A549 (cell line): ENCODE measurements at regions not wholly inside any gene's neighbourhood (a gene's known extent, or its start where the extent isn't known, plus 50 kb on each side); places are given as distances from the start of the nearest gene placed in this dataset.

Experiments
- ATAC-seq, 2 experiments: fragments of 200-7000 bp in 1 of 2; fragments of >200 bp in 1 of 2; cut with Nextera tagmentation in 1 of 2; cut with Tn5 transposase in 1 of 2; 3 replicates each; pipeline versions ENCODE4 v1.8.0 to v1.9.1; 2018 to 2020; ENCODE audit warnings: mild to moderate bottlenecking in 1 of 2, moderate library complexity in 1 of 2
- CTCF ChIA-PET: fragments of 300-600 bp; sonication (Branson Sonifier 250); formaldehyde crosslinking; extraction: SDS; loops from one replicate; lab custom pipeline; 2021; ENCODE audit warnings: antibody characterized with exemption, inconsistent platforms; lab: Yijun Ruan, JAX
- POLR2A ChIA-PET: fragments of 350-600 bp; formaldehyde crosslinking; extraction: SDS; loops from one replicate; lab custom pipeline; 2021; ENCODE audit warnings: antibody characterized with exemption, inconsistent platforms; lab: Yijun Ruan, JAX
- DNase-seq, 2 experiments: peaks; one replicate each; pipeline versions ENCODE4 v3.0.0 to v3.0.0-alpha.2; 2011 to 2016; ENCODE audit warnings: low read depth in 1 of 2, low spot score in 1 of 2
- FAIRE-seq: peaks from 2 replicates; lab custom pipeline; 2011; peaks lifted over from hg19 to GRCh38; lab: Jason Lieb, UNC
- H3K27ac ChIP-seq, 2 experiments: fragments of >200 bp; sonication (Bioruptor Twin); formaldehyde crosslinking; 3 replicates each; pipeline ENCODE4 v1.5.1; 2016 to 2017
- H3K4me1 ChIP-seq: fragments of >200 bp; sonication (Bioruptor Twin); formaldehyde crosslinking; 3 replicates; pipeline ENCODE4 v1.6.1; 2016
- H3K4me2 ChIP-seq: fragments of >200 bp; sonication (Bioruptor Twin); formaldehyde crosslinking; 3 replicates; pipeline ENCODE4 v1.6.1; 2016
- H3K4me3 ChIP-seq: fragments of >200 bp; sonication (Bioruptor Twin); formaldehyde crosslinking; 3 replicates; pipeline ENCODE4 v1.5.1; 2016
- H3K9me3 ChIP-seq: fragments of >200 bp; sonication (Bioruptor Twin); formaldehyde crosslinking; 3 replicates; pipeline ENCODE4 v1.6.1; 2016
- ATOH8 ChIP-seq: fragments of 250-450 bp; sonication (Bioruptor Pico); IDR thresholded peaks from 2 replicates; pipeline ENCODE4 v1.5.0; 2020; ENCODE audit warnings: low read depth, mild to moderate bottlenecking, moderate library complexity
- CBX2 ChIP-seq: fragments of 200-600 bp; sonication (generic); IDR thresholded peaks from 2 replicates; pipeline ENCODE4 v1.6.1; 2016; ENCODE audit warnings: low read depth, mild to moderate bottlenecking, borderline replicate concordance
- CHD4 ChIP-seq: fragments of 200-600 bp; sonication (generic); IDR thresholded peaks from 2 replicates; pipeline ENCODE4 v1.6.1; 2016; ENCODE audit warnings: antibody characterized with exemption, mild to moderate bottlenecking, borderline replicate concordance
- CTCF ChIP-seq: fragments of >200 bp; sonication (Bioruptor Twin); formaldehyde crosslinking; IDR thresholded peaks from 3 replicates; pipeline ENCODE4 v1.5.1; 2016
- EHMT2 ChIP-seq: fragments of 200-600 bp; sonication (generic); IDR thresholded peaks from 2 replicates; pipeline ENCODE4 v1.6.1; 2016; ENCODE audit warnings: antibody characterized with exemption, low read depth, mild to moderate bottlenecking, moderate library complexity
- ELK1 ChIP-seq: fragments of 150-350 bp; IDR thresholded peaks from 2 replicates; pipeline ENCODE4 v1.6.1; 2014; ENCODE audit warnings: low read depth, mild to moderate bottlenecking, low read length
- EP300 ChIP-seq, 2 experiments: fragments of >200 bp; sonication (Bioruptor Twin); formaldehyde crosslinking; IDR thresholded peaks; 2 replicates in 1 of 2; 3 replicates in 1 of 2; pipeline ENCODE4 v1.6.1; 2016 to 2017
- FOXS1 ChIP-seq: fragments of 250-450 bp; sonication (Bioruptor Pico); IDR thresholded peaks from 2 replicates; pipeline ENCODE4 v1.5.0; 2020; ENCODE audit warnings: mild to moderate bottlenecking, moderate library complexity
- GATA3 ChIP-seq: IDR thresholded peaks from 2 replicates; pipeline ENCODE4 v1.6.1; 2012; ENCODE audit warnings: borderline replicate concordance
- HDAC2 ChIP-seq: fragments of 200-600 bp; sonication (generic); IDR thresholded peaks from 2 replicates; pipeline ENCODE4 v1.6.1; 2016
- HOXA7 ChIP-seq: fragments of 250-450 bp; sonication (Bioruptor Pico); IDR thresholded peaks from 2 replicates; pipeline ENCODE4 v1.5.0; 2020; ENCODE audit warnings: mild to moderate bottlenecking, moderate library complexity
- KDM1A ChIP-seq: fragments of 200-600 bp; sonication (generic); IDR thresholded peaks from 2 replicates; pipeline ENCODE4 v1.6.1; 2016; ENCODE audit warnings: low read depth, mild to moderate bottlenecking
- MYC ChIP-seq: IDR thresholded peaks from 2 replicates; pipeline ENCODE4 v1.6.1; 2012; ENCODE audit warnings: mild to moderate bottlenecking, inconsistent platforms, low read length, improper control_type of control experiment, borderline replicate concordance
- RCOR1 ChIP-seq: fragments of 150-350 bp; IDR thresholded peaks from 2 replicates; pipeline ENCODE4 v1.6.1; 2014; ENCODE audit warnings: antibody characterized with exemption, low read length, low read depth
- RFX5 ChIP-seq: fragments of 450-650 bp; IDR thresholded peaks from 2 replicates; pipeline ENCODE4 v1.7.1; 2014; ENCODE audit warnings: antibody characterized with exemption, mild to moderate bottlenecking, moderate library complexity
- SMC3 ChIP-seq: fragments of >200 bp; sonication (Bioruptor Twin); formaldehyde crosslinking; IDR thresholded peaks from 3 replicates; pipeline ENCODE4 v1.6.1; 2018; ENCODE audit warnings: inconsistent platforms
- ZNF302 ChIP-seq: fragments of 250-450 bp; sonication (Bioruptor Pico); IDR thresholded peaks from 2 replicates; pipeline ENCODE4 v1.9.0; 2021; ENCODE audit warnings: inconsistent platforms, mild to moderate bottlenecking, moderate library complexity
- ZSCAN20 ChIP-seq: fragments of 250-450 bp; sonication (Bioruptor Pico); IDR thresholded peaks from 2 replicates; pipeline ENCODE4 v1.8.0; 2022; ENCODE audit warnings: mild to moderate bottlenecking, moderate library complexity
- WGBS: methylation state at CpG from one replicate; pipeline ENCODE4 v1.1.6; 2017; ENCODE audit errors: missing lambda C conversion rate; 5-methylcytosine and 5-hydroxymethylcytosine counted together
- TF ChIP-seq, protein P1 (sequence below): IDR thresholded peaks from 2 replicates; pipeline ENCODE4 v1.6.1; 2012
- TF ChIP-seq, protein P2 (sequence below): fragments of 450-650 bp; IDR thresholded peaks from 2 replicates; pipeline ENCODE4 v1.6.1; 2014; ENCODE audit warnings: antibody characterized with exemption
- TF ChIP-seq, protein P3 (sequence below): fragments of 200-600 bp; sonication (generic); IDR thresholded peaks from 2 replicates; pipeline ENCODE4 v1.6.1; 2016; ENCODE audit warnings: antibody characterized with exemption, mild to moderate bottlenecking, moderate library complexity

DNA sequence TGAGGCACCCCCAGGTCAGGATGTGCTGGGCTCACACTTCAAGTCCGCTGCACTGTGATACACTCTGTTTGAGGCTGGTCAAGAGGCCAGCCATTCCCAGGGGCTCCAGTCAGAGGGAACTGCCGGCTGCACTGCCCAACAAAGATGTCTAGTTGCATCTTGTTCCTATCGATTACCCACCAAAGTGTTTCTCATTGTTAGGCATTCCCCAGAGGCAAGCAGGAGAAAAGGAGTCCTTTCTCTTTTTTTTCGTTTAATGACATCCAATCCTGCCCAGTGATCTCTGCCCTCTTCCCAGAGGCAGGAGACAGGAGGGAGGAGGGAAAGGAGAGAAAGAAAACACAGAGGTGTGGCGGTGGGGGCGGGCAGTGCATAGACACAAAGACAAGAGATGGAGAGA is 150.4 kb downstream of the OMA1 start:
- ATAC-seq (no peak), DNase-seq (no peak), FAIRE-seq (no peak)
- ChIA-PET CTCF (no interaction called here), POLR2A (no interaction called here)
- Histone ChIP-seq H3K4me2 (no peak overlapping the region), H3K9me3 (no peaks in the 10 kb centered on the region), H3K4me3 (no peak overlapping the region), H3K4me1 (peaks cover 5% of the 10 kb centered on the region; the same call in 1 of the 3 replicates), H3K27ac (no peak overlapping the region)
- TF ChIP-seq CBX2 (no peak), ELK1 (no peak), ZSCAN20 (CRISPR knock-in tag) (no peak), EP300 (IDR thresholded peaks at IDR 0.05) (no peak), ATOH8 (CRISPR knock-in tag) (no peak)
- TF ChIP-seq, protein P1, sequence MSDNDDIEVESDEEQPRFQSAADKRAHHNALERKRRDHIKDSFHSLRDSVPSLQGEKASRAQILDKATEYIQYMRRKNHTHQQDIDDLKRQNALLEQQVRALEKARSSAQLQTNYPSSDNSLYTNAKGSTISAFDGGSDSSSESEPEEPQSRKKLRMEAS = no peak
- 66% methylated on average over 6 of the region's 6 CpGs for WGBS

DNA sequence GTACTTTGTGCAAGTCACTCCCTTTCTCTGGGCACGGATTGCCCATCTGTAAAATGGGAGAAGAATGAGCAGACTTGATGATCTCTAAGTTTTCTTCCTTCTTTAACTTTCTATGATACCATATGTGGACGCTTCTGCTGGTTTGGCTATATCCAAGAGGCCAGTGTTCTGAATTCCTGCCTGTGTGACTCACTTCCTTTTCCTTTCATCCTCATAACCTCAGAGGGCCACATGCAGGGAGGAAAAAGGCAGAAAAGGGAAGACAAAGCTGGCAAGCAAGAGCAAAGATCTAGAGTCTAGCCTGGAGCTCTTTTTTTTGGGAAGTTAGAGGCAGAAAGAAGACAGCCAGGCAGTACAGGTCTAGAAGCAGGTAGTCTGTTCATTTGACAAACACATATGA is 151.2 kb downstream of the OMA1 start:
- H3K4me1 ChIP-seq = peaks cover 5% of the 10 kb centered on the region; the same call in 1 of the 3 replicates
- ATAC-seq = no peak
- no peak overlapping the region for H3K4me3 ChIP-seq
- WGBS = 2% methylated on average over 2 of the region's 2 CpGs
- H3K4me2 ChIP-seq = peak overlapping the region; percentile 33; the same call in 1 of the 3 replicates
- peak overlapping the region in 1 of 2 experiments; percentile 28; a peak in 2 of 6 replicates for H3K27ac ChIP-seq
- ChIA-PET CTCF (no interaction called here), POLR2A (no interaction called here)
- DNase-seq = peak; percentile 4 to 9
- H3K9me3 ChIP-seq = no peaks in the 10 kb centered on the region
- TF ChIP-seq RCOR1 (no peak), CHD4 (no peak), RFX5 (no peak), SMC3 (no peak), FOXS1 (CRISPR knock-in tag) (no peak), HDAC2 (no peak), GATA3 (no peak), MYC (no peak), EHMT2 (no peak), ZNF302 (CRISPR knock-in tag) (no peak), CTCF (no peak), HOXA7 (CRISPR knock-in tag) (no peak), KDM1A (no peak)
- TF ChIP-seq, protein P1 = no peak
- TF ChIP-seq, protein P2, sequence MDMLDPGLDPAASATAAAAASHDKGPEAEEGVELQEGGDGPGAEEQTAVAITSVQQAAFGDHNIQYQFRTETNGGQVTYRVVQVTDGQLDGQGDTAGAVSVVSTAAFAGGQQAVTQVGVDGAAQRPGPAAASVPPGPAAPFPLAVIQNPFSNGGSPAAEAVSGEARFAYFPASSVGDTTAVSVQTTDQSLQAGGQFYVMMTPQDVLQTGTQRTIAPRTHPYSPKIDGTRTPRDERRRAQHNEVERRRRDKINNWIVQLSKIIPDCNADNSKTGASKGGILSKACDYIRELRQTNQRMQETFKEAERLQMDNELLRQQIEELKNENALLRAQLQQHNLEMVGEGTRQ = no peak
- TF ChIP-seq, protein P3, sequence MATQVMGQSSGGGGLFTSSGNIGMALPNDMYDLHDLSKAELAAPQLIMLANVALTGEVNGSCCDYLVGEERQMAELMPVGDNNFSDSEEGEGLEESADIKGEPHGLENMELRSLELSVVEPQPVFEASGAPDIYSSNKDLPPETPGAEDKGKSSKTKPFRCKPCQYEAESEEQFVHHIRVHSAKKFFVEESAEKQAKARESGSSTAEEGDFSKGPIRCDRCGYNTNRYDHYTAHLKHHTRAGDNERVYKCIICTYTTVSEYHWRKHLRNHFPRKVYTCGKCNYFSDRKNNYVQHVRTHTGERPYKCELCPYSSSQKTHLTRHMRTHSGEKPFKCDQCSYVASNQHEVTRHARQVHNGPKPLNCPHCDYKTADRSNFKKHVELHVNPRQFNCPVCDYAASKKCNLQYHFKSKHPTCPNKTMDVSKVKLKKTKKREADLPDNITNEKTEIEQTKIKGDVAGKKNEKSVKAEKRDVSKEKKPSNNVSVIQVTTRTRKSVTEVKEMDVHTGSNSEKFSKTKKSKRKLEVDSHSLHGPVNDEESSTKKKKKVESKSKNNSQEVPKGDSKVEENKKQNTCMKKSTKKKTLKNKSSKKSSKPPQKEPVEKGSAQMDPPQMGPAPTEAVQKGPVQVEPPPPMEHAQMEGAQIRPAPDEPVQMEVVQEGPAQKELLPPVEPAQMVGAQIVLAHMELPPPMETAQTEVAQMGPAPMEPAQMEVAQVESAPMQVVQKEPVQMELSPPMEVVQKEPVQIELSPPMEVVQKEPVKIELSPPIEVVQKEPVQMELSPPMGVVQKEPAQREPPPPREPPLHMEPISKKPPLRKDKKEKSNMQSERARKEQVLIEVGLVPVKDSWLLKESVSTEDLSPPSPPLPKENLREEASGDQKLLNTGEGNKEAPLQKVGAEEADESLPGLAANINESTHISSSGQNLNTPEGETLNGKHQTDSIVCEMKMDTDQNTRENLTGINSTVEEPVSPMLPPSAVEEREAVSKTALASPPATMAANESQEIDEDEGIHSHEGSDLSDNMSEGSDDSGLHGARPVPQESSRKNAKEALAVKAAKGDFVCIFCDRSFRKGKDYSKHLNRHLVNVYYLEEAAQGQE = no peak
- no peak for FAIRE-seq
